ENCODE measurements at regions not wholly inside any gene's neighbourhood (a gene's known extent, or its start where the extent isn't known, plus 50 kb on each side); places are given as distances from the start of the nearest gene placed in this dataset.

GRCh38 chr13:59360916-59361315, 802.8 kb downstream of the DIAPH3 start:
- no peak for DNase-seq
- H4K20me1 ChIP-seq (ENCODE audit: insufficient read depth) = no peaks in the 10 kb centered on the region
- ChIA-PET CTCF (interaction anchor here (1.2 kb wide), 1 partner anchor 13 kb away, joined by 4 read pairs; no protein-coding TSS in a partner anchor), POLR2A (no interaction called here)
- no peak overlapping the region for H2AFZ ChIP-seq (ENCODE audit: low read depth)
- no peak overlapping the region for H3K4me3 ChIP-seq (ENCODE audit: low read depth in 2 of 2, low read length in 1 of 2)
- H3F3A ChIP-seq (replicated peaks; ENCODE audit: insufficient read depth) = no peaks in the 10 kb centered on the region
- no peaks in the 10 kb centered on the region for H3K79me2 ChIP-seq (ENCODE audit: insufficient read depth)
- H3K4me1 ChIP-seq (ENCODE audit: control insufficient read depth in 1 of 2, insufficient read depth in 2 of 2, low read depth in 1 of 2, low read length in 1 of 2) = peaks cover 0 to 34% of the 10 kb centered on the region in 2 experiments; a peak in 2 of 4 replicates
- TF ChIP-seq FOSL2 (IDR thresholded peaks at IDR 0.05; ENCODE audit: borderline replicate concordance, low read depth) (no peak), MEF2A (IDR thresholded peaks at IDR 0.05; ENCODE audit: borderline replicate concordance, low read depth) (no peak), YY1 (IDR thresholded peaks at IDR 0.05; ENCODE audit: low read depth) (no peak), RAD21 (IDR thresholded peaks at IDR 0.05; ENCODE audit: low read length) (no peak), CHD2 (IDR thresholded peaks at IDR 0.05; ENCODE audit: low read length, partially characterized antibody) (no peak), NFIC (IDR thresholded peaks at IDR 0.05; ENCODE audit: borderline replicate concordance) (no peak), ZBTB33 (IDR thresholded peaks at IDR 0.05; ENCODE audit: borderline replicate concordance, low read depth) (no peak), GABPA (IDR thresholded peaks at IDR 0.05; ENCODE audit: low read depth) (no peak), FOXJ3 (CRISPR knock-in tag; IDR thresholded peaks at IDR 0.05) (no peak), IRF3 (IDR thresholded peaks at IDR 0.05; ENCODE audit: low read depth, low read length) (no peak), SMC3 (IDR thresholded peaks at IDR 0.05; ENCODE audit: low read depth, low read length) (no peak), TEAD4 (IDR thresholded peaks at IDR 0.05; ENCODE audit: borderline replicate concordance, insufficient read depth) (no peak)
- no peaks in the 10 kb centered on the region for H3K36me3 ChIP-seq (replicated peaks in 1 of 2; ENCODE audit: control insufficient read depth in 1 of 2, insufficient read depth in 2 of 2, low read length in 1 of 2)
- H3K27me3 ChIP-seq (ENCODE audit: insufficient read depth) = no peaks in the 10 kb centered on the region
- H3K9ac ChIP-seq = no peak overlapping the region
- no peaks in the 10 kb centered on the region for H3K9me3 ChIP-seq
- no peaks in the 10 kb centered on the region for H3K9me2 ChIP-seq
- no peak overlapping the region for H3K27ac ChIP-seq (ENCODE audit: low read depth in 2 of 2, low read length in 1 of 2)
- H3K4me2 ChIP-seq = no peak overlapping the region

GRCh38 chr13:59363313-59363712, 800.4 kb downstream of the DIAPH3 start:
- POLR2A ChIA-PET = no interaction called here
- TF ChIP-seq IRF3 (IDR thresholded peaks at IDR 0.05; ENCODE audit: low read depth, low read length) (no peak), RXRA (IDR thresholded peaks at IDR 0.05; ENCODE audit: borderline replicate concordance, low read depth) (no peak), CHD2 (IDR thresholded peaks at IDR 0.05; ENCODE audit: low read length, partially characterized antibody) (no peak), GATA2 (CRISPR knock-in tag; IDR thresholded peaks at IDR 0.05) (no peak), USF2 (IDR thresholded peaks at IDR 0.05; ENCODE audit: borderline replicate concordance, low read depth, low read length) (no peak), EP300 (IDR thresholded peaks at IDR 0.05; ENCODE audit: borderline replicate concordance in 1 of 2, low read depth in 1 of 2, low read length in 1 of 2) (no peak), FOSL2 (IDR thresholded peaks at IDR 0.05; ENCODE audit: borderline replicate concordance, low read depth) (no peak), MAX (IDR thresholded peaks at IDR 0.05; ENCODE audit: low read depth) (no peak), GABPA (IDR thresholded peaks at IDR 0.05; ENCODE audit: low read depth) (no peak), ZBTB33 (IDR thresholded peaks at IDR 0.05; ENCODE audit: borderline replicate concordance, low read depth) (no peak)
- WGBS (ENCODE audit: low lambda C conversion rate) = 71% methylated on average over 3 of the region's 3 CpGs

More at GRCh38 chr13:59363313-59363712, 800.4 kb downstream of the DIAPH3 start:
- CTCF ChIA-PET = interaction anchor here (0.7 to 1.9 kb wide), 5 partner anchors 10 to 544 kb away, joined by 3 to 5 read pairs (median 3); no protein-coding TSS in a partner anchor
- H3F3A ChIP-seq (replicated peaks; ENCODE audit: insufficient read depth) = no peaks in the 10 kb centered on the region
- no peaks in the 10 kb centered on the region for H3K9me2 ChIP-seq
- H3K36me3 ChIP-seq (replicated peaks in 1 of 2; ENCODE audit: control insufficient read depth in 1 of 2, insufficient read depth in 2 of 2, low read length in 1 of 2) = no peaks in the 10 kb centered on the region
- no peaks in the 10 kb centered on the region for H4K20me1 ChIP-seq (ENCODE audit: insufficient read depth)
- H3K9ac ChIP-seq = no peak overlapping the region
- H3K9me3 ChIP-seq = no peaks in the 10 kb centered on the region
- DNase-seq = no peak
- no peak overlapping the region for H2AFZ ChIP-seq (ENCODE audit: low read depth)
- H3K27ac ChIP-seq (ENCODE audit: low read depth in 2 of 2, low read length in 1 of 2) = peak overlapping the region in 1 of 2 experiments; percentile 96; a peak in 2 of 4 replicates
- H3K4me2 ChIP-seq = no peak overlapping the region
- H3K27me3 ChIP-seq (ENCODE audit: insufficient read depth) = no peaks in the 10 kb centered on the region
- H3K4me1 ChIP-seq (ENCODE audit: control insufficient read depth in 1 of 2, insufficient read depth in 2 of 2, low read depth in 1 of 2, low read length in 1 of 2) = peaks cover 0 to 23% of the 10 kb centered on the region in 2 experiments; a peak in 2 of 4 replicates
- H3K79me2 ChIP-seq (ENCODE audit: insufficient read depth) = no peaks in the 10 kb centered on the region
- no peak overlapping the region for H3K4me3 ChIP-seq (ENCODE audit: low read depth in 2 of 2, low read length in 1 of 2)
